ENCODE measurements at regions not wholly inside any gene's neighbourhood (a gene's known extent, or its start where the extent isn't known, plus 50 kb on each side); places are given as distances from the start of the nearest gene placed in this dataset.
A peak's percentile ranks its signal among the peaks of the same experiment; 100 is the strongest.

- Mint-ChIP-seq H3K27ac (ENCODE audit: unreplicated experiment) (no peak overlapping the region), H3K27me3 (ENCODE audit: low read depth) (peaks cover 4% of the 10 kb centered on the region), H3K4me3 (ENCODE audit: unreplicated experiment) (no peak overlapping the region), H3K9me3 (ENCODE audit: low read depth) (peaks cover 5% of the 10 kb centered on the region), H3K4me1 (ENCODE audit: low read depth) (peaks cover 14% of the 10 kb centered on the region), H3K36me3 (ENCODE audit: low read depth) (peaks cover 4% of the 10 kb centered on the region)
- no peak for DNase-seq (ENCODE audit: low spot score)
- no peak for TF ChIP-seq CTCF (IDR thresholded peaks at IDR 0.05)
Observed at GRCh38 chr6:118394106-118394505, 154.0 kb upstream of the PLN start.

- peaks cover 6% of the 10 kb centered on the region for H3K27me3 Mint-ChIP-seq (ENCODE audit: low read depth)
- TF ChIP-seq CTCF (IDR thresholded peaks at IDR 0.05): no peak
- DNase-seq (ENCODE audit: low spot score): no peak
- no peaks in the 10 kb centered on the region for H3K4me1 Mint-ChIP-seq (ENCODE audit: low read depth)
- no peak overlapping the region for H3K27ac Mint-ChIP-seq (ENCODE audit: unreplicated experiment)
- H3K36me3 Mint-ChIP-seq (ENCODE audit: low read depth): peaks cover 4% of the 10 kb centered on the region
- peaks cover 5% of the 10 kb centered on the region for H3K9me3 Mint-ChIP-seq (ENCODE audit: low read depth)
- no peak overlapping the region for H3K4me3 Mint-ChIP-seq (ENCODE audit: unreplicated experiment)
Observed at GRCh38 chr6:118396969-118397368, 151.1 kb upstream of the PLN start.

- no peak for TF ChIP-seq CTCF (IDR thresholded peaks at IDR 0.05)
- H3K4me1 Mint-ChIP-seq (ENCODE audit: low read depth): no peaks in the 10 kb centered on the region
- no peak overlapping the region for H3K4me3 Mint-ChIP-seq (ENCODE audit: unreplicated experiment)
- no peak overlapping the region for H3K27ac Mint-ChIP-seq (ENCODE audit: unreplicated experiment)
- peaks cover 6% of the 10 kb centered on the region for H3K27me3 Mint-ChIP-seq (ENCODE audit: low read depth)
- peaks cover 4% of the 10 kb centered on the region for H3K36me3 Mint-ChIP-seq (ENCODE audit: low read depth)
- peaks cover 5% of the 10 kb centered on the region for H3K9me3 Mint-ChIP-seq (ENCODE audit: low read depth)
- no peak for DNase-seq (ENCODE audit: low spot score)
Observed at GRCh38 chr6:118397671-118398465, 150.2 kb upstream of the PLN start.

- H3K27ac Mint-ChIP-seq (ENCODE audit: unreplicated experiment): peak overlapping the region; percentile 8
- no peaks in the 10 kb centered on the region for H3K9me3 Mint-ChIP-seq (ENCODE audit: low read depth)
- no peak overlapping the region for H3K4me3 Mint-ChIP-seq (ENCODE audit: unreplicated experiment)
- H3K36me3 Mint-ChIP-seq (ENCODE audit: low read depth): no peaks in the 10 kb centered on the region
- no peak for DNase-seq (ENCODE audit: low spot score)
- peaks cover 6% of the 10 kb centered on the region for H3K27me3 Mint-ChIP-seq (ENCODE audit: low read depth)
- no peak for TF ChIP-seq CTCF (IDR thresholded peaks at IDR 0.05)
- H3K4me1 Mint-ChIP-seq (ENCODE audit: low read depth): no peaks in the 10 kb centered on the region
Observed at GRCh38 chr6:118400098-118400497, 148.0 kb upstream of the PLN start.

- Mint-ChIP-seq H3K27ac (ENCODE audit: unreplicated experiment) (no peak overlapping the region), H3K27me3 (ENCODE audit: low read depth) (peaks cover 6% of the 10 kb centered on the region), H3K36me3 (ENCODE audit: low read depth) (no peaks in the 10 kb centered on the region), H3K4me3 (ENCODE audit: unreplicated experiment) (no peak overlapping the region), H3K9me3 (ENCODE audit: low read depth) (no peaks in the 10 kb centered on the region), H3K4me1 (ENCODE audit: low read depth) (no peaks in the 10 kb centered on the region)
- no peak for TF ChIP-seq CTCF (IDR thresholded peaks at IDR 0.05)
- no peak for DNase-seq (ENCODE audit: low spot score)
Observed at GRCh38 chr6:118400582-118400981, 147.5 kb upstream of the PLN start.

All from chondrocyte (in vitro differentiated cells).